ENCODE measurements at regions not wholly inside any gene's neighbourhood (a gene's known extent, or its start where the extent isn't known, plus 50 kb on each side); places are given as distances from the start of the nearest gene placed in this dataset.

- peak; percentile 23 for DNase-seq (ENCODE audit: low spot score)
These were observed 652.3 kb upstream of the FTMT start for GRCh38 chr5:121199216-121199999.

- no peak for DNase-seq (ENCODE audit: low spot score)
These were observed 633.6 kb upstream of the FTMT start for GRCh38 chr5:121218086-121218485.

- DNase-seq (ENCODE audit: low spot score) = no peak
These were observed 630.2 kb upstream of the FTMT start for GRCh38 chr5:121221483-121221882.

- DNase-seq (ENCODE audit: low spot score) = no peak
These were observed 624.9 kb upstream of the FTMT start for GRCh38 chr5:121226765-121227164.

- no peak for DNase-seq (ENCODE audit: low spot score)
These were observed 611.7 kb upstream of the FTMT start for GRCh38 chr5:121239951-121240350.

- no peak for DNase-seq (ENCODE audit: low spot score)
These were observed 604.7 kb upstream of the FTMT start for GRCh38 chr5:121246971-121247370.

GRCh38 chr5:121251954-121252353 lies 599.7 kb upstream of the FTMT start:
- DNase-seq (ENCODE audit: low spot score) = no peak

- no peak for DNase-seq (ENCODE audit: low spot score)
These were observed 594.1 kb upstream of the FTMT start for GRCh38 chr5:121257621-121258020.

- DNase-seq (ENCODE audit: low spot score) = no peak
These were observed 588.2 kb upstream of the FTMT start for GRCh38 chr5:121263456-121263855.

GRCh38 chr5:121264605-121265004 lies 587.1 kb upstream of the FTMT start:
- DNase-seq (ENCODE audit: low spot score) = no peak

GRCh38 chr5:121271546-121271945 lies 580.1 kb upstream of the FTMT start:
- no peak for DNase-seq (ENCODE audit: low spot score)

GRCh38 chr5:121273833-121274433 lies 577.7 kb upstream of the FTMT start:
- DNase-seq (ENCODE audit: low spot score) = no peak

- no peak for DNase-seq (ENCODE audit: low spot score)
These were observed 571.9 kb upstream of the FTMT start for GRCh38 chr5:121279801-121280200.

- no peak for DNase-seq (ENCODE audit: low spot score)
These were observed 565.7 kb upstream of the FTMT start for GRCh38 chr5:121285801-121286521.

- no peak for DNase-seq (ENCODE audit: low spot score)
These were observed 562.9 kb upstream of the FTMT start for GRCh38 chr5:121288781-121289180.

GRCh38 chr5:121292664-121293063 lies 559.0 kb upstream of the FTMT start:
- DNase-seq (ENCODE audit: low spot score) = no peak

- no peak for DNase-seq (ENCODE audit: low spot score)
These were observed 555.3 kb upstream of the FTMT start for GRCh38 chr5:121296356-121296755.

- DNase-seq (ENCODE audit: low spot score) = no peak
These were observed 552.5 kb upstream of the FTMT start for GRCh38 chr5:121299153-121299552.

- no peak for DNase-seq (ENCODE audit: low spot score)
These were observed 546.8 kb upstream of the FTMT start for GRCh38 chr5:121304838-121305237.

- DNase-seq (ENCODE audit: low spot score) = no peak
These were observed 537.8 kb upstream of the FTMT start for GRCh38 chr5:121313886-121314285.

- DNase-seq (ENCODE audit: low spot score) = no peak
These were observed 535.9 kb upstream of the FTMT start for GRCh38 chr5:121315786-121316185.

GRCh38 chr5:121319292-121319691 lies 532.4 kb upstream of the FTMT start:
- DNase-seq (ENCODE audit: low spot score) = no peak

GRCh38 chr5:121325930-121326329 lies 525.8 kb upstream of the FTMT start:
- DNase-seq (ENCODE audit: low spot score) = no peak
